HG03095 (cell line): ENCODE measurements at regions not wholly inside any gene's neighbourhood (a gene's known extent, or its start where the extent isn't known, plus 50 kb on each side); places are given as distances from the start of the nearest gene placed in this dataset.
"Not testable (repeated sequence)": the region's sequence is repeated elsewhere in the genome, so short reads cannot be mapped to it uniquely, and the experiment has no call there.

Experiments used
- ATAC-seq: cut with Tn5 transposase; IDR thresholded peaks from one replicate; pipeline ENCODE4 v1.9.1; 2021; ENCODE audit warnings: moderate library complexity; ENCODE audit not compliant: unreplicated experiment

GRCh38 chr4:19539201-19539600 lies 712.5 kb upstream of the SLIT2 start:
- ATAC-seq: no peak

GRCh38 chr4:19534159-19534558 lies 717.5 kb upstream of the SLIT2 start:
- ATAC-seq: no peak

- ATAC-seq: no peak
Measured at GRCh38 chr4:19531906-19532848, 719.5 kb upstream of the SLIT2 start.

GRCh38 chr4:19523964-19524363 lies 727.7 kb upstream of the SLIT2 start:
- ATAC-seq: no peak

GRCh38 chr4:19522966-19523365 lies 728.7 kb upstream of the SLIT2 start:
- no peak for ATAC-seq

GRCh38 chr4:19520939-19521520 lies 730.7 kb upstream of the SLIT2 start:
- ATAC-seq: no peak

GRCh38 chr4:19514276-19515070 lies 737.2 kb upstream of the SLIT2 start:
- ATAC-seq: no peak

GRCh38 chr4:19512086-19512485 lies 739.6 kb upstream of the SLIT2 start:
- no peak for ATAC-seq

- ATAC-seq: no peak
Measured at GRCh38 chr4:19510993-19511392, 740.7 kb upstream of the SLIT2 start.

GRCh38 chr4:19508442-19508841 lies 743.3 kb upstream of the SLIT2 start:
- no peak for ATAC-seq

GRCh38 chr4:19497705-19498104 lies 754.0 kb upstream of the SLIT2 start:
- no peak for ATAC-seq

GRCh38 chr4:19496756-19497155 lies 754.9 kb upstream of the SLIT2 start:
- no peak for ATAC-seq

- ATAC-seq: no peak
Measured at GRCh38 chr4:19494961-19495360, 756.7 kb upstream of the SLIT2 start.

GRCh38 chr4:19492606-19493005 lies 759.1 kb upstream of the SLIT2 start:
- no peak for ATAC-seq

GRCh38 chr4:19486400-19486799 lies 765.3 kb upstream of the SLIT2 start:
- ATAC-seq: no peak

GRCh38 chr4:19478791-19479190 lies 772.9 kb upstream of the SLIT2 start:
- no peak for ATAC-seq

- ATAC-seq: no peak
Measured at GRCh38 chr4:19473569-19473968, 778.1 kb upstream of the SLIT2 start.

GRCh38 chr4:19472666-19473065 lies 779.0 kb upstream of the SLIT2 start:
- ATAC-seq: no peak

GRCh38 chr4:19470001-19470400 lies 781.7 kb upstream of the SLIT2 start:
- not testable (repeated sequence) for ATAC-seq

GRCh38 chr4:19462117-19462516 lies 789.6 kb upstream of the SLIT2 start:
- no peak for ATAC-seq

GRCh38 chr4:19455850-19456602 lies 795.7 kb upstream of the SLIT2 start:
- ATAC-seq: no peak
